ENCODE measurements at regions not wholly inside any gene's neighbourhood (a gene's known extent, or its start where the extent isn't known, plus 50 kb on each side); places are given as distances from the start of the nearest gene placed in this dataset.

DNA sequence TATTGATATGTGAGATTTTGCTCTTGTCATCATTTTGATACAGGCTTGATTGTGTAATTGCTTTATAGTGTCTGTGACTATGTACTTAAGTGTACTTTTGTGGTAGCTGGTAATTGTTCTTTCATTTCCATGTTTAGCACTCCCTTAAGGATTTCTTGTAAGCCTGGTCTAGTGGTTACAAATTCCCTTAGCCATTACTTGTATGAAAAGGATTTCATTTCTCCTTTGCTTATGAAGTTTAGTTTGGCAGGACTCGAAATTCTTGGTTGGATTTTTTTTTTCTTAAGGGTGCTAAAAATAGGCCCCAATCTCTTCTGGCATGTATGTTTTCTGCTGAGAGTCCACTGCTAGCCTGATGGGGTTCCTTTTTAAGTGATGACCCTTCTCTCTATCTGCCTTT is 346.8 kb downstream of the JRKL start:
- no peak for TF ChIP-seq POLR2A (IDR thresholded peaks at IDR 0.05)
- TF ChIP-seq, protein P1, sequence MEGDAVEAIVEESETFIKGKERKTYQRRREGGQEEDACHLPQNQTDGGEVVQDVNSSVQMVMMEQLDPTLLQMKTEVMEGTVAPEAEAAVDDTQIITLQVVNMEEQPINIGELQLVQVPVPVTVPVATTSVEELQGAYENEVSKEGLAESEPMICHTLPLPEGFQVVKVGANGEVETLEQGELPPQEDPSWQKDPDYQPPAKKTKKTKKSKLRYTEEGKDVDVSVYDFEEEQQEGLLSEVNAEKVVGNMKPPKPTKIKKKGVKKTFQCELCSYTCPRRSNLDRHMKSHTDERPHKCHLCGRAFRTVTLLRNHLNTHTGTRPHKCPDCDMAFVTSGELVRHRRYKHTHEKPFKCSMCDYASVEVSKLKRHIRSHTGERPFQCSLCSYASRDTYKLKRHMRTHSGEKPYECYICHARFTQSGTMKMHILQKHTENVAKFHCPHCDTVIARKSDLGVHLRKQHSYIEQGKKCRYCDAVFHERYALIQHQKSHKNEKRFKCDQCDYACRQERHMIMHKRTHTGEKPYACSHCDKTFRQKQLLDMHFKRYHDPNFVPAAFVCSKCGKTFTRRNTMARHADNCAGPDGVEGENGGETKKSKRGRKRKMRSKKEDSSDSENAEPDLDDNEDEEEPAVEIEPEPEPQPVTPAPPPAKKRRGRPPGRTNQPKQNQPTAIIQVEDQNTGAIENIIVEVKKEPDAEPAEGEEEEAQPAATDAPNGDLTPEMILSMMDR (IDR thresholded peaks at IDR 0.05 in 4 of 5, conservative IDR thresholded peaks at IDR 0.05 in 1 of 5), result no peak

All from gastrocnemius medialis (tissue), 4 donors.